B cell (primary cell): ENCODE measurements at regions not wholly inside any gene's neighbourhood (a gene's known extent, or its start where the extent isn't known, plus 50 kb on each side); places are given as distances from the start of the nearest gene placed in this dataset.

ENCODE experiments used
- ATAC-seq: fragments of 200-7000 bp; cut with Tn5 transposase; one replicate; pipeline ENCODE4 v1.10.0; 2021; ENCODE audit warnings: low read depth, mild to moderate bottlenecking, moderate number of reproducible peaks, moderate library complexity
- CTCF ChIA-PET: fragments of 350-600 bp; sonication (Branson Sonifier 250); formaldehyde crosslinking; loops from one replicate; lab custom pipeline; 2021; ENCODE audit warnings: antibody characterized with exemption, inconsistent platforms; lab: Charles Lee
- POLR2A ChIA-PET: fragments of 350-600 bp; sonication (Branson Sonifier 250); formaldehyde crosslinking; loops from one replicate; lab custom pipeline; 2021; ENCODE audit warnings: antibody characterized with exemption; lab: Charles Lee
- DNase-seq: peaks from one replicate; pipeline ENCODE4 v3.0.0; 2013
- H2AFZ ChIP-seq: 2 replicates; pipeline ENCODE4 v1.6.1; 2012; ENCODE audit warnings: mild to moderate bottlenecking, low read depth, low read length; ENCODE audit not compliant: insufficient read depth, poor library complexity, severe bottlenecking
- H3K27ac ChIP-seq, 2 donors: 1 replicate in 1 of 2; 2 replicates in 1 of 2; pipeline ENCODE4 v1.5.1; 2012 to 2013; ENCODE audit warnings: low read length in 2 of 2, mild to moderate bottlenecking in 2 of 2, moderate library complexity in 1 of 2
- H3K27me3 ChIP-seq, 4 experiments: fragments of 200-600 bp in 1 of 4; sonication (generic) in 1 of 4; replicated peaks in 1 of 4; 1 replicate in 2 of 4; 2 replicates in 2 of 4; pipeline versions ENCODE4 v1.6.1 to v1.7.0; 2013 to 2016; ENCODE audit warnings: low read length in 3 of 4, mild to moderate bottlenecking in 2 of 4, mixed read lengths in 1 of 4, moderate library complexity in 1 of 4; ENCODE audit not compliant: insufficient read depth in 4 of 4, control insufficient read depth in 3 of 4; ENCODE audit errors: control extremely low read depth in 1 of 4
- H3K36me3 ChIP-seq, 2 experiments: replicated peaks in 1 of 2; 1 replicate in 1 of 2; 2 replicates in 1 of 2; pipeline versions ENCODE4 v1.6.1 to v1.7.1; 2013; ENCODE audit warnings: low read length in 1 of 2; ENCODE audit not compliant: insufficient read depth in 2 of 2, control insufficient read depth in 1 of 2; ENCODE audit errors: control extremely low read depth in 1 of 2, extremely low read depth in 1 of 2
- H3K4me1 ChIP-seq, 2 donors: fragments of 200-600 bp in 1 of 2; sonication (generic) in 1 of 2; 1 replicate in 1 of 2; 2 replicates in 1 of 2; pipeline versions ENCODE4 v1.5.1 to v1.6.1; 2013 to 2017; ENCODE audit warnings: low read length in 2 of 2; ENCODE audit not compliant: control insufficient read depth in 2 of 2, insufficient read depth in 2 of 2
- H3K4me2 ChIP-seq: replicated peaks from 2 replicates; pipeline ENCODE3; 2012; ENCODE audit warnings: mild to moderate bottlenecking, low read depth, low read length; ENCODE audit not compliant: poor library complexity, severe bottlenecking
- H3K4me3 ChIP-seq, 5 experiments: fragments of 200-600 bp in 1 of 5; sonication (generic) in 1 of 5; 1 replicate in 3 of 5; 2 replicates in 2 of 5; pipeline versions ENCODE4 v1.5.1 to v1.7.0; 2011 to 2016; ENCODE audit warnings: low read length in 4 of 5, mild to moderate bottlenecking in 4 of 5, low read depth in 2 of 5, control low read depth in 1 of 5, moderate library complexity in 1 of 5; ENCODE audit not compliant: insufficient read depth in 1 of 5; ENCODE audit errors: control extremely low read depth in 1 of 5, extremely low read depth in 1 of 5
- H3K79me2 ChIP-seq: fragments of 200-600 bp; sonication (generic); one replicate; pipeline ENCODE4 v1.6.0; 2016; ENCODE audit warnings: low read length; ENCODE audit not compliant: control insufficient read depth, insufficient read depth
- H3K9ac ChIP-seq: fragments of 200-600 bp; sonication (generic); 2 replicates; pipeline ENCODE4 v1.6.1; 2017; ENCODE audit warnings: mild to moderate bottlenecking, low read length, moderate library complexity
- H3K9me3 ChIP-seq, 3 donors: one replicate each; pipeline versions ENCODE4 v1.6.1 to v1.7.1; 2013; ENCODE audit warnings: low read length in 2 of 3; ENCODE audit not compliant: control insufficient read depth in 2 of 3, insufficient read depth in 1 of 3; ENCODE audit errors: control extremely low read depth in 1 of 3
- H4K20me1 ChIP-seq: 2 replicates; pipeline ENCODE4 v1.6.0; 2012; ENCODE audit warnings: mild to moderate bottlenecking, low read length; ENCODE audit not compliant: insufficient read depth, control insufficient read depth, poor library complexity, severe bottlenecking
- H3K27ac Mint-ChIP-seq: one replicate; pipeline ENCODE4 v1.8.0; 2021; ENCODE audit warnings: mixed read lengths
- H3K27me3 Mint-ChIP-seq: one replicate; pipeline ENCODE4 v1.8.0; 2021; ENCODE audit warnings: mixed read lengths
- H3K4me1 Mint-ChIP-seq: one replicate; pipeline ENCODE4 v1.8.0; 2021; ENCODE audit warnings: mixed read lengths
- H3K4me3 Mint-ChIP-seq: one replicate; pipeline ENCODE4 v1.8.0; 2021; ENCODE audit warnings: mixed read lengths
- H3K9me3 Mint-ChIP-seq: one replicate; pipeline ENCODE4 v1.8.0; 2022; ENCODE audit warnings: mixed read lengths; ENCODE audit not compliant: insufficient read depth
- EZH2 ChIP-seq: IDR thresholded peaks from 2 replicates; pipeline ENCODE4 v1.6.1; 2012; ENCODE audit warnings: borderline replicate concordance, low read depth, mild to moderate bottlenecking, moderate library complexity, low read length; ENCODE audit not compliant: insufficient read depth, poor library complexity, severe bottlenecking
- whole genome bisulfite sequencing: methylation state at CpG from one replicate; pipeline ENCODE4 v1.1.5; 2013; ENCODE audit warnings: missing lambda C conversion rate; ENCODE audit not compliant: insufficient coverage; 5-methylcytosine and 5-hydroxymethylcytosine counted together
- intact Hi-C: fragments of 100-400 bp; cut with micrococcal nuclease; formaldehyde crosslinking; loops from one replicate; pipeline ENCODE4 v1.10.0; 2022
- TF ChIP-seq, protein P1 (sequence below): fragments of 200-600 bp; IDR thresholded peaks from one replicate; pipeline ENCODE4 v1.8.0; 2022; ENCODE audit warnings: antibody characterized with exemption, mild to moderate bottlenecking

DNA sequence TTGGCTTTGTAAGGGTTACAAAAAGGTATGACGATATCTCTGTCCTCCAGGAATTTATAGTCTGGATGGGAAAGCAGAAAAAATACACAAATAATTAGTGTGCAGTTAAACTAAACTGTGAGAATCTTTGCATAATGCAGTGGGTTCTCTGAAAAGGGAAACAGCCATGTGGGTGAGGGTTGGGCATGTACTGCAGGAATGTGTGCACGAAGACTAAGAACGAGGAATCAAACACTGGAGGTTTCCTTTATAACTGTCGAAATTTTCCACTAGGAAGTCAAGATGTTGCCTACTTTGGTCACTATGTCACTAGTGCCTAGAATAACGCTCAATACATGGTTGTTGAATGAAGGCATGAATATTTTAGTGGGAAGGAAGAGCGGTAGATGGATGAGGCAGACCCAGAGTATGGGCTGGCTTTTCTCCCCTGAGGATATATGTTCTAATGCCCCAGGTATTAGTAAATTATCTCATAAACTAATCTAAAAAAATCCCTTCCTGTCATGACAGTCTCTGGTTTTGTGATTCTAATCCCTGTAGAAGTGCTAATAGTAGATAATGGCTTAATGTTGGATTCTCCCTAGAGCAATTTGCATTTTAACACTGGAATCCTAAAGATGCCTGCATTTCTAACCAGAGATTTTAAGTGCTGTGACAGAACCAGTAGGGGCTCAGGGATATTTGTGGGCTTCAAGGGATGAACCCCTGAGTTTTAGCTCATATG, 227.3 kb downstream of the NMUR2 start:
- no peaks in the 10 kb centered on the region for H3K9me3 Mint-ChIP-seq
- no peaks in the 10 kb centered on the region for H4K20me1 ChIP-seq
- peaks cover 16% of the 10 kb centered on the region for H3K27me3 Mint-ChIP-seq
- H3K27me3 ChIP-seq: peaks cover 0 to 3% (median 0%) of the 10 kb centered on the region in 4 experiments
- no peak for TF ChIP-seq EZH2
- TF ChIP-seq, protein P1, sequence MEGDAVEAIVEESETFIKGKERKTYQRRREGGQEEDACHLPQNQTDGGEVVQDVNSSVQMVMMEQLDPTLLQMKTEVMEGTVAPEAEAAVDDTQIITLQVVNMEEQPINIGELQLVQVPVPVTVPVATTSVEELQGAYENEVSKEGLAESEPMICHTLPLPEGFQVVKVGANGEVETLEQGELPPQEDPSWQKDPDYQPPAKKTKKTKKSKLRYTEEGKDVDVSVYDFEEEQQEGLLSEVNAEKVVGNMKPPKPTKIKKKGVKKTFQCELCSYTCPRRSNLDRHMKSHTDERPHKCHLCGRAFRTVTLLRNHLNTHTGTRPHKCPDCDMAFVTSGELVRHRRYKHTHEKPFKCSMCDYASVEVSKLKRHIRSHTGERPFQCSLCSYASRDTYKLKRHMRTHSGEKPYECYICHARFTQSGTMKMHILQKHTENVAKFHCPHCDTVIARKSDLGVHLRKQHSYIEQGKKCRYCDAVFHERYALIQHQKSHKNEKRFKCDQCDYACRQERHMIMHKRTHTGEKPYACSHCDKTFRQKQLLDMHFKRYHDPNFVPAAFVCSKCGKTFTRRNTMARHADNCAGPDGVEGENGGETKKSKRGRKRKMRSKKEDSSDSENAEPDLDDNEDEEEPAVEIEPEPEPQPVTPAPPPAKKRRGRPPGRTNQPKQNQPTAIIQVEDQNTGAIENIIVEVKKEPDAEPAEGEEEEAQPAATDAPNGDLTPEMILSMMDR: no peak
- no peak for DNase-seq
- H2AFZ ChIP-seq: no peak overlapping the region
- H3K9me3 ChIP-seq: peaks cover 0 to 11% (median 8%) of the 10 kb centered on the region in 3 donors
- no peaks in the 10 kb centered on the region for H3K4me1 Mint-ChIP-seq
- no peak overlapping the region for H3K4me3 ChIP-seq
- H3K4me2 ChIP-seq: no peak overlapping the region
- H3K4me1 ChIP-seq: no peaks in the 10 kb centered on the region
- no peak overlapping the region for H3K27ac ChIP-seq
- ChIA-PET CTCF (no interaction called here), POLR2A (no interaction called here)
- H3K36me3 ChIP-seq: no peaks in the 10 kb centered on the region
- H3K27ac Mint-ChIP-seq: no peak overlapping the region
- no peaks in the 10 kb centered on the region for H3K79me2 ChIP-seq
- WGBS: 82% methylated on average over 6 of the region's 6 CpGs
- intact Hi-C loops: no loop called here
- no peak overlapping the region for H3K9ac ChIP-seq
- no peak for ATAC-seq
- H3K4me3 Mint-ChIP-seq: no peak overlapping the region

DNA sequence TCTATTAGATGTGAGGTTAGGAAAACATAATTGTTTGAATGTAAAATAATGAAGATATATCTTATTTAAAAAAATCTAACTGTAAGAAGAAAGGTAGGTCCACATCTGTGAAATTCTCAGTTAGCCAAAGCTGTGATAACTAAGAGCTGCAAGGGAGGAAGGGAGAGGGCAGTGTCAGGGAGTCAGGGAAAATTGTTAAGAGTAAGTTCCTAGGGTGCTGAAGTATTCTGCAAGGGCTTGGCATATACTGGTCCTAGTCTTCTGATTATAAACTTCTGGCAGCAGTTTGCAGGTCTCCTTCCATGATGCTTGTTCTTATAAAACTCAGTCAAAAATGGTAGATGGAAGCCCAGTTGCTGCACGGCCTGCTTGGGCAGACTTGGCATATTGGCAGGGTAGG, 233.2 kb downstream of the NMUR2 start:
- TF ChIP-seq, protein P1: no peak
- TF ChIP-seq EZH2: no peak
- H3K4me1 ChIP-seq: no peaks in the 10 kb centered on the region
- H3K27me3 ChIP-seq: peaks cover 0 to 3% (median 0%) of the 10 kb centered on the region in 4 experiments
- H3K36me3 ChIP-seq: no peaks in the 10 kb centered on the region
- no peaks in the 10 kb centered on the region for H3K79me2 ChIP-seq
- no peaks in the 10 kb centered on the region for H4K20me1 ChIP-seq
- H2AFZ ChIP-seq: no peak overlapping the region
- POLR2A ChIA-PET: no interaction called here
- H3K9ac ChIP-seq: no peak overlapping the region
- no peak for DNase-seq
- H3K4me2 ChIP-seq: no peak overlapping the region
- no peaks in the 10 kb centered on the region for H3K9me3 ChIP-seq
- no peak for ATAC-seq
- Mint-ChIP-seq H3K4me1 (no peaks in the 10 kb centered on the region), H3K4me3 (no peak overlapping the region), H3K27ac (no peak overlapping the region), H3K27me3 (peaks cover 29% of the 10 kb centered on the region), H3K9me3 (no peaks in the 10 kb centered on the region)
- H3K27ac ChIP-seq: no peak overlapping the region
- intact Hi-C loops: no loop called here
- WGBS: 71% methylated on average over 1 of the region's 1 CpG
- no peak overlapping the region for H3K4me3 ChIP-seq
- CTCF ChIA-PET: interaction anchor here (0.7 kb wide), 2 partner anchors 74 to 218 kb away, joined by 3 read pairs; no protein-coding TSS in a partner anchor
